ENCODE measurements at regions not wholly inside any gene's neighbourhood (a gene's known extent, or its start where the extent isn't known, plus 50 kb on each side); places are given as distances from the start of the nearest gene placed in this dataset.
A peak's percentile ranks its signal among the peaks of the same experiment; 100 is the strongest.

GRCh38 chr13:47094734-47095434, 198.0 kb upstream of the HTR2A start:
- no peaks in the 10 kb centered on the region for H3K36me3 ChIP-seq
- 71 to 81% methylated on average over 3 of the region's 3 CpGs for WGBS, 2 donors
- ATAC-seq = no peak
- peaks cover 0 to 3% (median 0%) of the 10 kb centered on the region in 11 donors for H3K9me3 ChIP-seq
- no peaks in the 10 kb centered on the region for H3K27me3 ChIP-seq
- no peak overlapping the region for H3K4me3 ChIP-seq
- DNase-seq = no peak
- no peaks in the 10 kb centered on the region for H3K4me1 ChIP-seq
- H3K27ac ChIP-seq = no peak overlapping the region
- no peak for TF ChIP-seq CTCF (IDR thresholded peaks at IDR 0.05)
- intact Hi-C loops (cut with DNase I) = no loop called here

- TF ChIP-seq CTCF (IDR thresholded peaks at IDR 0.05) = no peak
- Histone ChIP-seq H3K27ac (no peak overlapping the region), H3K36me3 (no peaks in the 10 kb centered on the region), H3K9me3 (peaks cover 0 to 3% (median 0%) of the 10 kb centered on the region in 11 donors), H3K4me3 (no peak overlapping the region), H3K4me1 (peaks cover 0 to 8% (median 0%) of the 10 kb centered on the region in 9 donors), H3K27me3 (no peaks in the 10 kb centered on the region)
- intact Hi-C loops (cut with DNase I) = no loop called here
- 73 to 77% methylated on average over 2 of the region's 2 CpGs for WGBS, 2 donors
- ATAC-seq (no peak), DNase-seq (no peak)
Observed at GRCh38 chr13:47092202-47092601, 195.3 kb upstream of the HTR2A start.

- Histone ChIP-seq H3K27me3 (no peaks in the 10 kb centered on the region), H3K27ac (no peak overlapping the region), H3K36me3 (no peaks in the 10 kb centered on the region), H3K4me3 (no peak overlapping the region), H3K9me3 (no peaks in the 10 kb centered on the region), H3K4me1 (peaks cover 0 to 8% (median 0%) of the 10 kb centered on the region in 9 donors)
- 21 to 24% methylated on average over 1 of the region's 1 CpG for WGBS, 2 donors
- intact Hi-C loops (cut with DNase I) = no loop called here
- no peak for DNase-seq
- peak in 1 of 8 donors; percentile 14 for ATAC-seq
- no peak for TF ChIP-seq CTCF (IDR thresholded peaks at IDR 0.05)
Observed at GRCh38 chr13:47087841-47088240, 191.0 kb upstream of the HTR2A start.

- H3K9me3 ChIP-seq = no peaks in the 10 kb centered on the region
- 73 to 88% methylated on average over 3 of the region's 3 CpGs for WGBS, 2 donors
- intact Hi-C loops (cut with DNase I) = no loop called here
Observed at GRCh38 chr13:47087241-47087640, 190.4 kb upstream of the HTR2A start.

More at GRCh38 chr13:47087241-47087640, 190.4 kb upstream of the HTR2A start:
- H3K27me3 ChIP-seq = no peaks in the 10 kb centered on the region
- TF ChIP-seq CTCF (IDR thresholded peaks at IDR 0.05) = no peak
- peaks cover 0 to 8% (median 0%) of the 10 kb centered on the region in 9 donors for H3K4me1 ChIP-seq
- no peak overlapping the region for H3K27ac ChIP-seq
- DNase-seq (no peak), ATAC-seq (no peak)
- H3K4me3 ChIP-seq = no peak overlapping the region
- no peaks in the 10 kb centered on the region for H3K36me3 ChIP-seq
